ENCODE measurements at regions not wholly inside any gene's neighbourhood (a gene's known extent, or its start where the extent isn't known, plus 50 kb on each side); places are given as distances from the start of the nearest gene placed in this dataset.

DNA sequence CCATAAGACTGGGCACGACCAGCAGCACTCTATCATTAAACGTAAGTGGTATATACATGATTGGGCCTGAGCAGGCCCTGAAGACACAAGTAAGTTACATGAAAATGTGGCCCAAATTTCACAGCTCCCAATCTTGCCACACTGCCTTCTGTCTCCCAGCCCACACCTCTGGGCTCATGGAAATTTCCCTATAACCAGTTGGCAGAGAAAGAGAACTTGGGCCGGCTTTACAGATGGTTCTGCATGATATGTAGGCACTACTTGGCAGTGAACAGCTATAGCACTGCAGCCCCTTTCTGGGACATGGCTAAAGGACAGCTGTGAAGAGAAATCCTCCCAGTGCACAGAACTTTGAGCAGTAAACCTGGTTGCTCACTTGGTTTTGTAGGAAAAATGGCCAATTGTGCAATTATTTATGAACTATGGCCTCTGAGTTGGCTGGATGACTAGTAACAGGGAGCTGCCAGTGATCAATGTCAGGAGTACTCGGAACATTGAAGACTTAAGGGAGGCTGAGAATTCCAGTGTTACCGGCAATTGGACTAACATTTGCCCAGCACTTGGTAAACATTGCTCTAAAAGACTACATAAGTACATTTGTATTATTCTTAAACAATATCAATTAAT, 1006.6 kb upstream of the LRRN3 start:
- no peak for TF ChIP-seq EZH2 (IDR thresholded peaks at IDR 0.05)
- TF ChIP-seq, protein P1, sequence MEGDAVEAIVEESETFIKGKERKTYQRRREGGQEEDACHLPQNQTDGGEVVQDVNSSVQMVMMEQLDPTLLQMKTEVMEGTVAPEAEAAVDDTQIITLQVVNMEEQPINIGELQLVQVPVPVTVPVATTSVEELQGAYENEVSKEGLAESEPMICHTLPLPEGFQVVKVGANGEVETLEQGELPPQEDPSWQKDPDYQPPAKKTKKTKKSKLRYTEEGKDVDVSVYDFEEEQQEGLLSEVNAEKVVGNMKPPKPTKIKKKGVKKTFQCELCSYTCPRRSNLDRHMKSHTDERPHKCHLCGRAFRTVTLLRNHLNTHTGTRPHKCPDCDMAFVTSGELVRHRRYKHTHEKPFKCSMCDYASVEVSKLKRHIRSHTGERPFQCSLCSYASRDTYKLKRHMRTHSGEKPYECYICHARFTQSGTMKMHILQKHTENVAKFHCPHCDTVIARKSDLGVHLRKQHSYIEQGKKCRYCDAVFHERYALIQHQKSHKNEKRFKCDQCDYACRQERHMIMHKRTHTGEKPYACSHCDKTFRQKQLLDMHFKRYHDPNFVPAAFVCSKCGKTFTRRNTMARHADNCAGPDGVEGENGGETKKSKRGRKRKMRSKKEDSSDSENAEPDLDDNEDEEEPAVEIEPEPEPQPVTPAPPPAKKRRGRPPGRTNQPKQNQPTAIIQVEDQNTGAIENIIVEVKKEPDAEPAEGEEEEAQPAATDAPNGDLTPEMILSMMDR (IDR thresholded peaks at IDR 0.05), result no peak

All from neural progenitor cell (in vitro differentiated cells).